NCI-H345 treated with DMSO at 0.1 percent for 48 hours (cell line): ENCODE measurements at regions not wholly inside any gene's neighbourhood (a gene's known extent, or its start where the extent isn't known, plus 50 kb on each side); places are given as distances from the start of the nearest gene placed in this dataset.
A peak's percentile ranks its signal among the peaks of the same experiment; 100 is the strongest.
"Not testable (repeated sequence)": the region's sequence is repeated elsewhere in the genome, so short reads cannot be mapped to it uniquely, and the experiment has no call there.

ENCODE experiments used
- DNase-seq: peaks from one replicate; lab custom pipeline; 2025; ENCODE audit not compliant: unreplicated experiment; lab: John Stamatoyannopoulos, UW

DNA sequence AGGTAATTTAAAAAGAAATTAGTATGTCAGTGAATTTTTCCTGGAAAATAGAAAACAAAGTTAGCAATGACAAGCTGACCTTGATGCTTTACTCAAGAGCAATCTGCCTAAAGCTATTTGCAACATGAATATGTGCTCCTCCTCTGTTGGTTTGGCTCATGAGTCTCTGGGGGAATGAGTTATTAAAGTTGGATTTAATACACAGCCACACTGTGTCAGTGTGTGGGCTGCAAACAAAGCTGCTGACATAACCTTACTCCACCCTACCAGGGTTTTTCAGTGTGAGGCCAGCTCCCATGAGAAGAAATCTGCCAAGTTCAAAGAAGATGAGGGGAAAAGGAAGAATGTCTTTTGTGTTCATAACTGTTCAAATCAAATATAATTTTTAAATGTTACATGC is 280.5 kb downstream of the TLL1 start:
- no peak for DNase-seq

DNA sequence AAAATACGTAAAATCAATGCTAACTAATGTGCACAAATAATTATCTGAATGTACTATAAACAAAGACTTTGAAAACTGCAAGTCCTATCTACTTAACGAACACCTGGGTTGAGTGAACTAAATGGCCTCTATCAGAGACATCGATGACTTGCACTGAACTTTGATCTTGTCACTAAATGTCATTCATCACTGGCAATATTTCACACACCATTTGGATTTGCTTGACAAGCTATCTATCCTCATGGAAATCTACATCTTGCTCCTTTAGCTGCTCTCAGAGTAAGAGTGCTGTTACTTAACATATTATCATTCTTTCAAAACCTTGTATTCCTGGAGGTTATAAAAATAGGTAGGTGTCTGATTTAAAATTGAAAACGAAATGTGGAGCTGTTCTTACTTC is 289.3 kb downstream of the TLL1 start:
- no peak for DNase-seq

DNA sequence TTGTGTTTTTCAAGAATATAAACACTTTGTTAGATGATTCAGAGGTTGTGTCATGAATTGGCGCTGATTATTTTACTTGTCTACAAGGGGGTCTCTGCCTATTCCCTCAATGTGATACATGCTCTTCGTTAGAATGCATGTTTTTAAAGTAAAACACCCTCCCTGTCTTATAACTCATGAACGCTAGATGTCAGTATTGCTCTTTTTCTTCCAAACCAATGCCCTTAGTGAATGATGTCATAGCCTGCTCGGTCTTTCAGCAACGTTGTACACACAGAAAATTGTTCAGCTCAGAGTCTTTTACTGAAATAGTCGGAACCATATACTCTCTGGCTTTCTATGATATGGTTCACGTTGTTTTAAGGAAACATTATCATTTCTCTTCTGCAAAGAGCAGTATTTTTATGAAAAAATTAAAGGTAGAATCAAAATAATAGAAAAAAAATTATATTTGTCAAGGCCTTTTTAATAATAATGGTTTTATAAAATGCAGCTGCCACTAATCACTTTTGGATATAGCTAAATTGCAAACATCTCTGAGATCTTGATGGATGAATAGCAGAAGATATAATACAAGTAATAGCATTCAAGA is 292.9 kb downstream of the TLL1 start:
- DNase-seq, result peak; percentile 54

DNA sequence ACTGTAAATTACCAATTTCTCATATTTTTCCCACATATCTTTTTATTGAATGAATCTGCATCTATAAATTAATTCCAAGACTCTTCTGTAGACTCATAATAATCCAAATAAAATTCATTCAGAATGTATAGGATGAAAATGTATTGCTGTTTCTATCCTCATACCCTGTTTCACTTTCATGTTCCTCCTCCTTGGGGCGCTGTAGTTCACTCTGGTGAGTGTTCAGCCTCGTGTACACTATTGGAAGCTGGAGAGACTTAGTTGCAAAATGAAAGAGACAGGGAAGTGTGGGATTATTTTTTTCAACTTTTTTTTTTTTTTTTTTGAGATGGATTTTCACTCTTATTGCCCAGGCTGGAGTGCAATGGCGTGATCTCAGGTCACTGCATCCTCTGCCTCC is 296.1 kb downstream of the TLL1 start:
- DNase-seq, result no peak

DNA sequence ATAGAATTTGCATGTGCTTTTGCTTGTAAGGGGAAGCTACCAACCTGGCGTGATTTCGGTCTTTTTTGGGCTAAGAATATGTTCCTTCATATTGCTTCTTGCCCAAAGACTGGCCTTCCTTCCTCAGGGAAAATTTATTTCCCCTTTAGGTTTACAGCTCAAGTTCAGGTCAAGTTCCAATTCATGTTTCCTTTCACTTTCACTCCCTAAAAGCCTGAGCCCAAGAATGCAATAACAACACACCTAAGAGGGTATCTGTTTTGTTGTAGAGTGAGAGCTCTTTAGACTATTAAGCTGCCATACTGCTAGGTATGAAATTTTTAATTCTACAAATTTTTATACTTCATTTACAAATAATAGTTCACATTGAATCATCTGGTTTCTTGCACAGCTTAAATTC is 299.6 kb downstream of the TLL1 start:
- no peak for DNase-seq

DNA sequence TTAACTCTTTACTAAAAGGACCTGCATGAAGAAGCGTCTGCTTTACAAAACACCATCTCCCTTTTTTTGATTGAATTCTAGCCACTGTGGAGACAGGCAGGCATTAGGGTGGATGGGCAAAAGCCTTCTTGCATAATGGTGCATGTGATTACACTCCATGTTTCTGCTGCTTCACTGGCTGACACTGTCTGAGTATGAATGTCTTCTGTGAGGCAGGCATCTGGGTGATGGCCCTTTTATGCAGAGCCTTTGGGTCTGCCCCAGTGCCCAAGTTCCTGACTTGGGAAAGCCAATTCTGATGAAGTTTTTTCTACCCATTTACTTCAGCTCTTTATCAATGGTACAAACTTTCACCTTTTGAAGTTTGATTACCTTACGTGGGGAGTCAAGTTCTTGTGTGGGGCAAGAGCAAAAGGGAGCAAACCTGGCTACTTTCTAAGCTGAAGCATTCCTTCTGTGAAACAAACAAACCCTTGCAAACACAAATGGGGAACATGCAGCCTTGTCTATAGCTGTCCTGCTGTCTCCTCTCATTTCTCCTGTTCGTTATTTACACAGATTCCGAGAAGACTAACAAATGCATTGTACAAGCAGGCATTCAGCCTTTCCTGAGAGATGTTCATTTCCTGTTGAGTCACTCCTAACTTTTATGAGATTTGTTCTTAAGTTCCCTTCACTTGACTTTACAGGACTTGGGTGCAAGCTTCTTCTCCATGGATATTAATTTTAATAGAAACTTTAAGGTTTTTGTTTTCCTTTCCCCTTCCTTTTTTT is 301.9 kb downstream of the TLL1 start:
- DNase-seq, result no peak

DNA sequence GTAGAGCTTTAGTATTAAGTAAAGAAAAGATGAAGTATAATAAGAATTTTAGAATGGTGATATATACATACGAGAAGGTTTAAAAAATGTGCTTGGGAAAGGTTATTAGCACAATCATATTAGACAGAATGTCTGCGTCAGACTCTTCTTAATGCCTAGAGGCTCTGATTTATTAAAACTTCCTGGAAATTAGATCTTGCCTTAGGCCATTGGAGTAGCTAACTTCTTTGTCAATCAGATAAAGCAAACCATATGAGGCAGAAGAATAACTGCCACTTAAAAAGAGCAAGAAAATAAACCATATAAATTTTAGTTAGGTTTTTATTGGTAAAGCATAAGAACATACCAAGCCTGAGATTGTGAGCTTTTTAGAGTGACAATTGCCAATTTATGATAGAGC is 309.1 kb downstream of the TLL1 start:
- DNase-seq, result no peak

DNA sequence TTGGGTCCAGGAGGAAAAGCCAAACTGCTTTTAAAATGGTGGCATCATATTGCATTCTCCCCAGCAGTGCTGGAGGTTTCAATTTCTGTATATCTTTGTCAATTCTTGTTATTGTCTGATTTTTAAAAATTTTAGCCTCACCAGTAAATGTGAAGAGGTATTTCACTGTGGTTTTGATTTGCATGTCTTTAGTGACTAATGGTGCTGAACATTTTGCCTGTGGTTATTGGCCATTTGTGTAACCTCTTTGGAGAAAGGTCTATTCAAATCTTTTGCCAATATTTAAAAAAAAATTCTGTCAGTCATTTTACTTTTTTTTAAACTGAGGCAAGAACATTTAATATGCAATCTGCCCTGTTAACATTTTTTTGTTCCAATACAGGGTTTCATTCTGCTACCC is 322.1 kb downstream of the TLL1 start:
- DNase-seq, result no peak

DNA sequence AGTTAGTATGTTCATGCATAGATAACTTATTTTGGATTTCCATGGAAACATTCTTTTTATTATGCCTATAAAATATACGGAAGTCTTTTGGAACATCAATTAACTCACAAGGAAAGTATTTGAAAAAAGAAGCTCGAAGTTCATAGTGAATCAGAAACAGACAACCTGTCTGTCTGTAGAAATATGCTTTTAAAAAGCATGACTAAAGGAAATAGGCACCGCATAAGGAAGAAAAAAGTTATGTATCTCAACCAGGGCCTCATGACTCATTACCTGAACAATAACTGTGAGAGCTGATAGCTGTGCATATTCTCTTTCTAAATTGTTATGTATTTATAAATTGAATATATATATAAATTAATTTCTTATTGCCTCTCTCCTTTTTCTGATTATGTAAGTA is 324.1 kb downstream of the TLL1 start:
- no peak for DNase-seq

DNA sequence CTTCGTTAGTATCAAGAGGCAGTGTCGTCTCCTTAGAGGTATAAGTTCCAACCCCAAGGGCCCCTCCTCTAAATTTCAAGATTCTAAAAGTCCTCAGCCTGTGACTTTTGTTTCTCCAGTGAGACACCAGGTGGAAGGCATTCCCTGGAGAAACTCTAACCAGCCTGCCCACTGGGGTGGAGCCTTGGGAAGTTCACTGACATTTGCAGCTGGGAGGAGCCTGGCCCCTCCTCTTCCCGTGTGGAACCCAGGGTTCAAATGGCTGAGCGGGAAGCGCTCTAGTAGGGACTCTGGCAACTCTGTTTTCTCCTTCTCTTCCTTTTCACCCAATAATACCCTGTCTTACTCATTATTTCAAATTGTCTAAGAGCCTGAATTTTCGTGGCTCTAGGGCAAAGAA is 325.0 kb downstream of the TLL1 start:
- no peak for DNase-seq

DNA sequence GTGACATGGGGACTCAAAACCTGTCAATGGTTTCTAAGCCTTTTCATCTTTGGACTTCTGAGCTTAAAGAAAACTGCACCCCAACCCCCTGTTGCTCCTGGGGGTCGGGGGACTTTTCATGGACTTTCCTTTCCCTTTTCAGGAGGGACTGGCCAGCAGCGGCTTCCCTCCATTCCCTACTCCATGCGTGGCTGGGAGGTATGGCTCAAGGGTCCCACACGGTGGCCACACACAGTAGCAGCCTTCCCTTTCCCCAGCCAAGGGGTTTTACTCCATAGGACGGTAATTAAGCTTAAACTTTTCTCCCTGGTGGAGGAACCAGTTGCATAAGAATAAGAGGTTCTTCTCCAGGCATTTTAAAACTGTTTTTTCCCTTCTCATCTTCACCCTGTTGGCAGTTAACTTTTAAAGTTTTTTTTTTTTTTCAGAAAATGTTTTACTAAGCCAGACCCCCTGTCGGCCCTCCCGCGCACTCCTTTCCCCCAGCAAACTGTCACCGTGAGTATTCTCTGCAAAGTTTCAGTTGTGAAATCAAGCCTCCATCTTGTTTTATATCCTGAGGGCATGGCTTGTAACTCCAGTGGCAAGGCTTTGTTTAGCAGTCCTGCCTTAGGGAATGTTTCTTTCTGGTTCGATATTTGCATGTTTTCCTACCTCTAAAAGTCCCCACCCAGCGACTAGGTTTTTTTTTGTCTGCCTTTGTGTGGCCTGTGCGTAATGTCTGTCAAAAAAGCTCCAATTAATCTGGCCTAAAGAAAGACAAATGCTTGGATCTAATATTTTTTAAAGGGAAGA is 325.7 kb downstream of the TLL1 start:
- DNase-seq, result no peak

DNA sequence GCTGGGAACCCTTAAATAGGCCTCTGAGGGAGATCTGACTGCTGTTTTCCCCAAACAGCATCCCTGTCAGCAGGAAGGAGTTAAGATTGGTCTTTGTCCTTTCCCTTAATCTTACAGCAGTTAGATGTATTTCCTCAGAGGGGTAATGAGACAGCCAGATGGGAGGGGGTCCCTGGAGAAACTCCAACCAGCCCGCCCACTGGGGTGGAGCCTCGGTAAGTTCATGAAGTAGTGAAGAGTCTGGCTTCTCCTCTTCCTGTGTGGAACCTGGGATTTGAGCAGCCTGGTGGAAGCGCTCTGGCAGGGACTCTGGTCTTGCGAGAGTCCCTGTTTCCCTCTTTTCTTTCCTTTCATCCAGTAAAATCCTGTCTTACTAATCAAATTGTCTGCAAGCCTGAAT is 330.0 kb downstream of the TLL1 start:
- DNase-seq, result no peak

DNA sequence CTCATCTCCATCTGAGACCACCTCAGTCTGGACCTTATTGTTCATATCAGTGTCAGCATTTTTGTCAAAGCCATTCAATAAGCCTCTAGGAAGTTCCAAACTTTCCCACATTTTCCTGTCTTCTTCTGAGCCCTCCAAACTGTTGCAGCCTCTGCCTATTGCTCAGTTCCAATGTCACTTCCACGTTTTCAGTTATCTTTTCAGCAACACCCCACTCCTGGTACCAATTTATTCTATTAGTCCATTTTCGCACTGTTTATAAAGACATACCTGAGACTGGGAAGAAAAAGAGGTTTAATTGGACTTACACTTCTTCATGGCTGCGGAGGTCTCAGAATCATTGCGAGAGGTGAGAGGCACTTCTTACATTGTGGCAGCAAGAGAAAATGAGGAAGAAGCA is 339.3 kb downstream of the TLL1 start:
- not testable (repeated sequence) for DNase-seq

DNA sequence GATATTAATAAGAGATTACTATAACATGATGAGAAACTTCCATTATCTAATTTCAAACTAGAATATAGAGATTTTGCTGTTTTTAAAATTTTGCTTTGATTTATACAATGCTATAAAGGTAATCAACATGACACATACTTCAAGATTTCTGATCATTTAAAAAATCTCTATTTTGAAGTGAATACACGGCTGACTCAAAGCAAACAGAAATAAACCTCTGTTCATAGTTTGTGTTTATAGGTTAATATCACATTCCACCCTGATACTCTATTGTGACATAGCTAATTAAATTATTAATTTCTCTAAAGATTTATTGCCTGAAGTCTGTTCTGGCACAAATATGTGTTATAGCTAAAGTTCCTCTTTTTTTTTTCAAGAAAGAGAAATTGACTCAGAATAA is 349.2 kb downstream of the TLL1 start:
- no peak for DNase-seq

DNA sequence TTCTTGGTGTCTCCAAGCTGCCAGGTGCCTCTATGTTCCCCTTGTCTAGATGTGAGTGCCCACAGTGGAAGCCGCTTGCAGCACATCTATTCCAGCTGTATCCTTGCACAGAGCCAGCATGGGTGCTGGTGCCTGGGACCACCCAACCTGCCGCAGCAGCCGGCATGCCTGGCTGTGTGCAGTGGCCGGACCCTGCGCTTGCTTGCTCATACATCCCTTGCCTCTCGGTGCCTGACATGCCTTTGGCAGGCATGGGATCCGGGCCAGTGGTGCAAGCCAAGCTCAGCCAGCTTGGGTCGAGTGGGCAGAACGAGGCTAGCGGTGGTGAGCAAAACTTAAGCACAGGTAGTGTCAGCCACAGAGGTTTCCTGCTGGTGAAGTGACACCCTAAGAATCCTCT is 355.1 kb downstream of the TLL1 start:
- no peak for DNase-seq

DNA sequence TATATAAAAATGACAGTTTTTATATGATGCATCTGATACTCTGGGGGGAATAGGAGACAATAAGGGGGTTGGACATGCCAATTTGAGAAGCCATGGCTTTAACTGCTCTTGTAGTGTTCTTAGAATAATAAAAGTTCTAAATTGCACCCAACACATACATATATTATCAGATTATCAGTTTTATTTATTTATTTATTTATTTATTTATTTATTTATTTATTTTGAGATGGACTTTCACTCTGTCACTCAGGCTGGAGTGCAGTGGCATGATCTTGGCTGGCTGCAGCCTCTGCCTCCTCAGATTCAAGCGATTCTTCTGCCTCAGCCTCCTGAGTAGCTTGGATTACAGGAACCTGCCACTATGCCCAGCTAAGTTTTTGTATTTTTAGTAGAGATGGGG is 356.8 kb downstream of the TLL1 start:
- no peak for DNase-seq

DNA sequence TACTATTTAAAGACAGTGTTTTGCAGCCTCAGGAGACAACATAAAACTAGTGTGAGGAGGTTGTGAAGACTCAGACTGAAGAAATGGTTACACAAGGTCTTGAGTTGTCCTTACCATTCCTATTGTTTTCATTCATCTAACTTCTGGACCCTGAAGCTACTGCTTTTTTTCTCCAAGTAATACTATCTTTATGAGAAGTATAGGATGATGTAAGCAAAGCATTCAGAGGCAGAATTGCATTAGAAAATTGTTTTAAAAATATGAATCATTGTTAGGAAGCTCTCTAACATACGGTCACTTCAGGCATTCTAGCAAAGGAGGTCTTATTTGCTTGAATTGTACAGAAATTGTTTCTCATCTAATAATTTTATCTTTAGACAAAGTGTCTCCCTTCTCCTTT is 357.8 kb downstream of the TLL1 start:
- no peak for DNase-seq

DNA sequence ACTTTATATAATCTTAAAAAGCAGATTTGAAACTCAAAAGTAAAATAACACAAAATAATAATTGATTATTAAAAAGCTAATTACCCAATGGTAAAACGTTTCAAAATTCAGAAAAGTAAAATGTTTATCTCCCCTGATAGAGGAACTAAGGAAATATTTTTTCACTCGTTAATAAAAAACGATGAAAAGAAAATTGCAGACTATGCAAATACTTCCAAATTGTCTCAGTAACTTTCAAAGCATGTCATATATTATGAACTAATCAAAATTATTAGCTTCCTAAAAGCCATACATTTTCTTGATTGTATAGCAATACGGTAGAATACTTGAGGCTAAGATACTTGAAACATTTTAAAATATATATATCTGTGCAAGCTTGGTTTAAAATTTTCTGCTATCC is 366.3 kb downstream of the TLL1 start:
- no peak for DNase-seq

DNA sequence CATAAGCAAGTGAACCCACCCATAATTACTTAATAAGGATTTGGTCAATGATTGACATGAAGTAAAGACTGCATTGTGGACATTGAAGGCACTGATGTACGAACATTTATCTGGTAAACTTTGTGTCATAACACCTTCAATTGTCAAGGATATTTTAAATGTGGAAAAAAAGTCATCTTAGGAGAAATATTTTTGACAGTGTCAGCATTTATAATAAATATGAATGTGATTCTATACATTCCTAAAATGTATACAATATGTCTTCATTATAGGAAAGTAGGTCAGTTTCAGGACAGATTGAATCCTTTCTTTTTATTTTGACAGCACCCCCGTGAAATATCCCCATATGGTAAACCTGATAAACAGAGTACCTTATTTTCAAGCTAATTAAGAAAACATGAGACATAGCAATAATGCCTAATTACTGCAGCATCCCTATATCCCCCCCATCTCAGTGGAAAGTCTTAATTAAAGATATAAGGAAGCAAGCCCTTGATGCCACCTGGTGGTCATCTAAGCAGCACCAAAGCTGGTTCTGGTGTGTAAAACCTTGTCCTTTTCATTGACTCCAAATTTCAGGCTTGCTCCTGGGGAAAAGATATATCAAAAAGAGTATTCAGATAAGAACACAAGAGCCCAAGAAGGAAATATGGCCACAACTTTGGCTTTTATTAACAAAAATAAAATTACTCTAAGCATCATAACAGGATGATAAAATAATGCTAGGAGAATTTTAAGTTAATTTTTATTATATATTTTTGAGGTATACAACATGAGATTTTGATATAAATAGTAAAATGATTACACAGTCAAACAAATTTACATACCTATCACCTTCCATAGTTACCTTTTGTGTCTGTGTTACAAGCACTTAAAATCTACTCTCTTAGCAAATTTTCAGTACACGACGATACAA is 379.7 kb downstream of the TLL1 start:
- DNase-seq, result no peak

DNA sequence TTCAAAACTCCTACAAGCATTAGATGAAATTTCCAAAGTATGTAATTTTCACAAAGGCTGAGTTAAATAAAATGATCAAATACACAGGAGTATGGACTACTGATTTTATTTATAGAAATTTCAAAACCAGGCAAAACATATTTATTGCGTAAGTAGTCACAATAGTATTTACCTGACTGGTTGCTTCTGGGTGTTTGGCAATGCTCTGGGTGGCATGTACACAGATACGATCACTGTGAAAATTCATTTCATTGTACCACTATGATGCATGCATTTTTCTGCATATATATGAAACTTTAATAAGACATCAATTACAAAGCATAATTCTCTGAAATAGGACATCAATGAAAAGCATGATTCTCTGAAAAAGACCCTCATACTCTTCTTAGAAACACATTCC is 384.2 kb downstream of the TLL1 start:
- DNase-seq, result no peak

DNA sequence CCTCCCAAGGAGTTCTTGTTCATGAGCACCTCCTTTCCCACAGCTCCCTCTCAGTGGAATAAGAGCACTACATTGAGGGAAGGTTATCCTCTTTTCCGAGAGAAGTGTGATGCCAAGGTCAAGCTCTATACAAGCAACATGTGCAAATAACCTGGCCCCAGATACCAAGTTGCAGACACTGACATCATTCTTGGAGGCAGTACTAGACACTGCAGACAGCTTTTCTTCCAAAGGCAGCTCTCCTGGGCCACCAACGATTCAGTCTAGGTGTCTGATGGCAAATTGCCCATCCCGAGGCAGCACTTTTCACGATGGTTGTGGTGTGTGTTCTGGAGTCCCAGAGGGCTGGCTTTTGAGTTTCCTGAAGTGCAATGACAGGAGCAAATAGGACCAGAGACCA is 384.9 kb downstream of the TLL1 start:
- DNase-seq, result no peak
